Neural cell (in vitro differentiated cells): ENCODE measurements at regions not wholly inside any gene's neighbourhood (a gene's known extent, or its start where the extent isn't known, plus 50 kb on each side); places are given as distances from the start of the nearest gene placed in this dataset.

Source experiments
- H2AFZ ChIP-seq: fragments of 200-600, 300-800 bp; sonication (generic), shearing (Covaris generic); 2 replicates; pipeline ENCODE4 v1.6.0; 2014; ENCODE audit warnings: low read depth, mild to moderate bottlenecking, antibody characterized with exemption, low read length, moderate library complexity
- H3F3A ChIP-seq: fragments of 200-600 bp; shearing (Covaris generic); 2 replicates; pipeline ENCODE4 v1.6.1; 2016; ENCODE audit warnings: mild to moderate bottlenecking, moderate library complexity, mixed read lengths, antibody characterized with exemption, low read length; ENCODE audit not compliant: insufficient read depth, poor library complexity, severe bottlenecking
- H3K27ac ChIP-seq: fragments of 200-600, 300-800 bp; sonication (generic), shearing (Covaris generic); 2 replicates; pipeline ENCODE4 v1.5.1; 2014; ENCODE audit warnings: mild to moderate bottlenecking, low read length, moderate library complexity
- H3K27me3 ChIP-seq: fragments of 300-800, 200-600 bp; sonication (generic), shearing (Covaris generic); 2 replicates; pipeline ENCODE4 v1.6.0; 2014; ENCODE audit warnings: mild to moderate bottlenecking, low read depth, low read length, moderate library complexity; ENCODE audit not compliant: insufficient read depth
- H3K36me3 ChIP-seq: fragments of 300-800, 200-600 bp; sonication (generic), shearing (Covaris generic); 2 replicates; pipeline ENCODE4 v1.5.1; 2014; ENCODE audit warnings: mild to moderate bottlenecking, antibody characterized with exemption, low read length, moderate library complexity; ENCODE audit not compliant: insufficient read depth
- H3K4me2 ChIP-seq: fragments of 300-800, 200-600 bp; sonication (generic), shearing (Covaris generic); 2 replicates; pipeline ENCODE4 v1.6.0; 2014; ENCODE audit warnings: mild to moderate bottlenecking, low read length
- H3K4me3 ChIP-seq: fragments of 300-800, 200-600 bp; sonication (generic), shearing (Covaris generic); 2 replicates; pipeline ENCODE4 v1.5.1; 2014; ENCODE audit warnings: mild to moderate bottlenecking, low read length, moderate library complexity
- H3K79me2 ChIP-seq: fragments of 200-600 bp; shearing (Covaris generic); replicated peaks from 2 replicates; pipeline ENCODE4 v1.6.0; 2014; ENCODE audit warnings: mild to moderate bottlenecking, low read length, moderate library complexity; ENCODE audit not compliant: insufficient read depth
- H3K9ac ChIP-seq: fragments of 300-800, 200-600 bp; sonication (generic), shearing (Covaris generic); 2 replicates; pipeline ENCODE4 v1.6.1; 2016; ENCODE audit warnings: mild to moderate bottlenecking, low read length, mixed read lengths
- H3K9me2 ChIP-seq: fragments of 200-600 bp; shearing (Covaris generic); 2 replicates; pipeline ENCODE4 v1.6.1; 2016; ENCODE audit warnings: mild to moderate bottlenecking, low read length, mixed read lengths; ENCODE audit not compliant: insufficient read depth
- H3K9me3 ChIP-seq: fragments of 200-600, 300-800 bp; sonication (generic), shearing (Covaris generic); 2 replicates; pipeline ENCODE4 v1.6.1; 2016; ENCODE audit warnings: mild to moderate bottlenecking, mixed run types, low read length, moderate library complexity, mixed read lengths
- H4K20me1 ChIP-seq: fragments of 200-600 bp; shearing (Covaris generic); 2 replicates; pipeline ENCODE4 v1.6.1; 2016; ENCODE audit warnings: mild to moderate bottlenecking, mixed run types; ENCODE audit not compliant: insufficient read depth
- EP300 ChIP-seq: fragments of 450-650 bp; conservative IDR thresholded peaks from 2 replicates; pipeline ENCODE4 v1.6.1; 2014; ENCODE audit warnings: antibody characterized with exemption, mild to moderate bottlenecking, moderate library complexity; ENCODE audit not compliant: poor library complexity, severe bottlenecking
- EZH2 ChIP-seq: fragments of 200-600, 300-800 bp; shearing (Covaris generic), sonication (generic); IDR thresholded peaks from 2 replicates; pipeline ENCODE4 v1.6.1; 2014; ENCODE audit warnings: antibody characterized with exemption, low read length, borderline replicate concordance, mild to moderate bottlenecking; ENCODE audit not compliant: insufficient read depth, poor library complexity, severe bottlenecking
- MXI1 ChIP-seq: fragments of 450-650 bp; conservative IDR thresholded peaks from 2 replicates; pipeline ENCODE4 v1.6.1; 2014; ENCODE audit warnings: antibody characterized with exemption, mild to moderate bottlenecking; ENCODE audit not compliant: poor library complexity, severe bottlenecking
- POLR2AphosphoS5 ChIP-seq: IDR thresholded peaks from 2 replicates; pipeline ENCODE4 v1.6.1; 2012
- RAD21 ChIP-seq: fragments of 450-650 bp; conservative IDR thresholded peaks from 2 replicates; pipeline ENCODE4 v1.6.1; 2014; ENCODE audit warnings: antibody characterized with exemption, mild to moderate bottlenecking, moderate library complexity
- SMC3 ChIP-seq: fragments of 450-650 bp; conservative IDR thresholded peaks from 2 replicates; pipeline ENCODE4 v1.6.1; 2014; ENCODE audit warnings: antibody characterized with exemption, mild to moderate bottlenecking, moderate library complexity; ENCODE audit not compliant: poor library complexity
- TAF1 ChIP-seq: IDR thresholded peaks from 2 replicates; pipeline ENCODE4 v1.6.1; 2012; ENCODE audit warnings: low read depth
- TF ChIP-seq, protein P1 (sequence below): fragments of 450-650 bp; IDR thresholded peaks from 2 replicates; pipeline ENCODE4 v1.5.1; 2014; ENCODE audit warnings: antibody characterized with exemption, mild to moderate bottlenecking, moderate library complexity; ENCODE audit not compliant: poor library complexity, severe bottlenecking
- TF ChIP-seq, protein P2 (sequence below): IDR thresholded peaks from 2 replicates; pipeline ENCODE4 v1.6.1; 2012; ENCODE audit warnings: borderline replicate concordance

DNA sequence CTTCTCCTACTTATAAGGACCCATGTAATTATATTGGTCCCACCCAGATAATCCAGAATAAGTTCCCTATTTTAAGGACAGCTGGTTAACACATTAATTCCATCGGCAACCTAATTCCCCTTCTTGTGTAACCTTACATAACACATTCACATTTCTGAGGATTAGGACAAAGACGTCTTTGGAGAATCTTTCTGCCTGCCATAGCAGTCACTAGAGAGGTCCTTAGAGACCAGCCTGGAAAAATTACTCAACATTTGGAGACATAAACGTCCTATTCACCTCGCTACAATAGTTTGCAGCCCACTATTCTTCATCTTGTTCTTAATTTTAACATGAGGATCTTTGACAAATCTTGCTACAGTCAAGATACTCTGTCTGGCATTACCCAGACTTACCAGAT, 100.1 kb downstream of the MAFB start:
- no peaks in the 10 kb centered on the region for H3K36me3 ChIP-seq
- H3K27me3 ChIP-seq: no peaks in the 10 kb centered on the region
- no peaks in the 10 kb centered on the region for H4K20me1 ChIP-seq
- no peak overlapping the region for H3K4me3 ChIP-seq
- H3F3A ChIP-seq: no peaks in the 10 kb centered on the region
- H3K27ac ChIP-seq: no peak overlapping the region
- H3K79me2 ChIP-seq: no peaks in the 10 kb centered on the region
- no peak overlapping the region for H2AFZ ChIP-seq
- no peaks in the 10 kb centered on the region for H3K9me3 ChIP-seq
- H3K9ac ChIP-seq: no peak overlapping the region
- no peak for TF ChIP-seq TAF1
- TF ChIP-seq SMC3: no peak
- no peak for TF ChIP-seq EZH2
- no peak for TF ChIP-seq POLR2AphosphoS5
- TF ChIP-seq, protein P1, sequence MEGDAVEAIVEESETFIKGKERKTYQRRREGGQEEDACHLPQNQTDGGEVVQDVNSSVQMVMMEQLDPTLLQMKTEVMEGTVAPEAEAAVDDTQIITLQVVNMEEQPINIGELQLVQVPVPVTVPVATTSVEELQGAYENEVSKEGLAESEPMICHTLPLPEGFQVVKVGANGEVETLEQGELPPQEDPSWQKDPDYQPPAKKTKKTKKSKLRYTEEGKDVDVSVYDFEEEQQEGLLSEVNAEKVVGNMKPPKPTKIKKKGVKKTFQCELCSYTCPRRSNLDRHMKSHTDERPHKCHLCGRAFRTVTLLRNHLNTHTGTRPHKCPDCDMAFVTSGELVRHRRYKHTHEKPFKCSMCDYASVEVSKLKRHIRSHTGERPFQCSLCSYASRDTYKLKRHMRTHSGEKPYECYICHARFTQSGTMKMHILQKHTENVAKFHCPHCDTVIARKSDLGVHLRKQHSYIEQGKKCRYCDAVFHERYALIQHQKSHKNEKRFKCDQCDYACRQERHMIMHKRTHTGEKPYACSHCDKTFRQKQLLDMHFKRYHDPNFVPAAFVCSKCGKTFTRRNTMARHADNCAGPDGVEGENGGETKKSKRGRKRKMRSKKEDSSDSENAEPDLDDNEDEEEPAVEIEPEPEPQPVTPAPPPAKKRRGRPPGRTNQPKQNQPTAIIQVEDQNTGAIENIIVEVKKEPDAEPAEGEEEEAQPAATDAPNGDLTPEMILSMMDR: no peak
- no peak for TF ChIP-seq RAD21
- no peak for TF ChIP-seq EP300
- TF ChIP-seq MXI1: no peak
- TF ChIP-seq, protein P2, sequence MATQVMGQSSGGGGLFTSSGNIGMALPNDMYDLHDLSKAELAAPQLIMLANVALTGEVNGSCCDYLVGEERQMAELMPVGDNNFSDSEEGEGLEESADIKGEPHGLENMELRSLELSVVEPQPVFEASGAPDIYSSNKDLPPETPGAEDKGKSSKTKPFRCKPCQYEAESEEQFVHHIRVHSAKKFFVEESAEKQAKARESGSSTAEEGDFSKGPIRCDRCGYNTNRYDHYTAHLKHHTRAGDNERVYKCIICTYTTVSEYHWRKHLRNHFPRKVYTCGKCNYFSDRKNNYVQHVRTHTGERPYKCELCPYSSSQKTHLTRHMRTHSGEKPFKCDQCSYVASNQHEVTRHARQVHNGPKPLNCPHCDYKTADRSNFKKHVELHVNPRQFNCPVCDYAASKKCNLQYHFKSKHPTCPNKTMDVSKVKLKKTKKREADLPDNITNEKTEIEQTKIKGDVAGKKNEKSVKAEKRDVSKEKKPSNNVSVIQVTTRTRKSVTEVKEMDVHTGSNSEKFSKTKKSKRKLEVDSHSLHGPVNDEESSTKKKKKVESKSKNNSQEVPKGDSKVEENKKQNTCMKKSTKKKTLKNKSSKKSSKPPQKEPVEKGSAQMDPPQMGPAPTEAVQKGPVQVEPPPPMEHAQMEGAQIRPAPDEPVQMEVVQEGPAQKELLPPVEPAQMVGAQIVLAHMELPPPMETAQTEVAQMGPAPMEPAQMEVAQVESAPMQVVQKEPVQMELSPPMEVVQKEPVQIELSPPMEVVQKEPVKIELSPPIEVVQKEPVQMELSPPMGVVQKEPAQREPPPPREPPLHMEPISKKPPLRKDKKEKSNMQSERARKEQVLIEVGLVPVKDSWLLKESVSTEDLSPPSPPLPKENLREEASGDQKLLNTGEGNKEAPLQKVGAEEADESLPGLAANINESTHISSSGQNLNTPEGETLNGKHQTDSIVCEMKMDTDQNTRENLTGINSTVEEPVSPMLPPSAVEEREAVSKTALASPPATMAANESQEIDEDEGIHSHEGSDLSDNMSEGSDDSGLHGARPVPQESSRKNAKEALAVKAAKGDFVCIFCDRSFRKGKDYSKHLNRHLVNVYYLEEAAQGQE: no peak
- no peaks in the 10 kb centered on the region for H3K9me2 ChIP-seq
- H3K4me2 ChIP-seq: no peak overlapping the region

DNA sequence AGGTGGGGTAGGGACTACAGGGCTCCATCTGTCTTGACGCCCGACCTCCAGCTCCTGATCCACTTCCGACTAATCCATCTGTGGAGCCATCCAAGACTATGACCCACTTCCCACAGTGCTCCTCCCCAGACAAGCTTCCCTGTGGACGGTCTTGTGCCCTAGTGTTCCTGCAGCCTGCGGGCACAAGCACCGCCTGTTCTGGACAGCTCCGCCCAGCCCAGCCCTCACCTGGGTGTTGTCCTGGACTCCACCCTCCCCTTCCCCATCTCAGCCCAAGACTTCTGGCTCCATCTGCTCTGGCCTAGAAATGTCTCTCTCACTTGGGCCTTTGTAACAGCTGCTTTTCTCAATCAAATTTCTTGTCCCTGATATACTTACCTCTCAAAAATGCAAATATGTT, 102.0 kb downstream of the MAFB start:
- no peak overlapping the region for H3K27ac ChIP-seq
- H4K20me1 ChIP-seq: no peaks in the 10 kb centered on the region
- H3K9me2 ChIP-seq: no peaks in the 10 kb centered on the region
- H3K4me2 ChIP-seq: no peak overlapping the region
- no peaks in the 10 kb centered on the region for H3K36me3 ChIP-seq
- H3K9ac ChIP-seq: no peak overlapping the region
- no peak overlapping the region for H3K4me3 ChIP-seq
- no peaks in the 10 kb centered on the region for H3K79me2 ChIP-seq
- H3K9me3 ChIP-seq: no peaks in the 10 kb centered on the region
- H2AFZ ChIP-seq: no peak overlapping the region
- TF ChIP-seq, protein P2: no peak
- TF ChIP-seq MXI1: no peak
- H3F3A ChIP-seq: no peaks in the 10 kb centered on the region
- H3K27me3 ChIP-seq: no peaks in the 10 kb centered on the region
